ENCODE measurements at regions not wholly inside any gene's neighbourhood (a gene's known extent, or its start where the extent isn't known, plus 50 kb on each side); places are given as distances from the start of the nearest gene placed in this dataset.
"Not testable (repeated sequence)": the region's sequence is repeated elsewhere in the genome, so short reads cannot be mapped to it uniquely, and the experiment has no call there.

GRCh38 chr3:56942523-56942922 lies 117.9 kb upstream of the SPATA12 start:
- no peak for DNase-seq (ENCODE audit: insufficient read length, low spot score)
- FAIRE-seq = no peak
- TF ChIP-seq, protein P1, sequence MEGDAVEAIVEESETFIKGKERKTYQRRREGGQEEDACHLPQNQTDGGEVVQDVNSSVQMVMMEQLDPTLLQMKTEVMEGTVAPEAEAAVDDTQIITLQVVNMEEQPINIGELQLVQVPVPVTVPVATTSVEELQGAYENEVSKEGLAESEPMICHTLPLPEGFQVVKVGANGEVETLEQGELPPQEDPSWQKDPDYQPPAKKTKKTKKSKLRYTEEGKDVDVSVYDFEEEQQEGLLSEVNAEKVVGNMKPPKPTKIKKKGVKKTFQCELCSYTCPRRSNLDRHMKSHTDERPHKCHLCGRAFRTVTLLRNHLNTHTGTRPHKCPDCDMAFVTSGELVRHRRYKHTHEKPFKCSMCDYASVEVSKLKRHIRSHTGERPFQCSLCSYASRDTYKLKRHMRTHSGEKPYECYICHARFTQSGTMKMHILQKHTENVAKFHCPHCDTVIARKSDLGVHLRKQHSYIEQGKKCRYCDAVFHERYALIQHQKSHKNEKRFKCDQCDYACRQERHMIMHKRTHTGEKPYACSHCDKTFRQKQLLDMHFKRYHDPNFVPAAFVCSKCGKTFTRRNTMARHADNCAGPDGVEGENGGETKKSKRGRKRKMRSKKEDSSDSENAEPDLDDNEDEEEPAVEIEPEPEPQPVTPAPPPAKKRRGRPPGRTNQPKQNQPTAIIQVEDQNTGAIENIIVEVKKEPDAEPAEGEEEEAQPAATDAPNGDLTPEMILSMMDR (IDR thresholded peaks at IDR 0.05; ENCODE audit: insufficient read depth, missing control alignments) = no peak

- TF ChIP-seq, protein P1 (IDR thresholded peaks at IDR 0.05; ENCODE audit: insufficient read depth, missing control alignments) = no peak
- DNase-seq (ENCODE audit: insufficient read length, low spot score) = no peak
- FAIRE-seq = no peak
Measured at GRCh38 chr3:56940976-56941375, 119.5 kb upstream of the SPATA12 start.

DNA sequence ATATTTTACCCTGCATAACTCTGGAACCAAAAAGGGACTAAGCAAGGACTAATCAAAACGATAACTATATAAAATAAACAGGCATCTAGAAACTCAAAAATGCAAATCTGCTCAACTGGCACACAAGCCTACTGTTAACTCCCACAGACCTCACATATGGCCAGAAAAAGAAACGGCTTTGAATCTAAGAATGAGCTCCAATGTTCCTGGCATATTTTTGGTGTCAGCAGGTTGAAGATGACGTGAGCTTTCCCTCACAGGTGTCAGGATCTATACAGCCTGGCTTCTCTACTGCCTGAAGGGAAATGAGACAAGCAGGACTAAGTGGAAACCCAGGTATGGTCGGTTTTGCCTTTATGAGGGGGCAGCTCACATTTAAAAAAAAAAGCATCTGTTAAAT lies 120.1 kb upstream of the SPATA12 start:
- DNase-seq (ENCODE audit: insufficient read length, low spot score) (no peak), FAIRE-seq (no peak)
- TF ChIP-seq, protein P1 (IDR thresholded peaks at IDR 0.05; ENCODE audit: insufficient read depth, missing control alignments) = no peak

GRCh38 chr3:56939834-56940233 lies 120.6 kb upstream of the SPATA12 start:
- DNase-seq (ENCODE audit: insufficient read length, low spot score) (no peak), FAIRE-seq (no peak)
- TF ChIP-seq, protein P1 (IDR thresholded peaks at IDR 0.05; ENCODE audit: insufficient read depth, missing control alignments) = no peak

- TF ChIP-seq, protein P1 (IDR thresholded peaks at IDR 0.05; ENCODE audit: insufficient read depth, missing control alignments) = no peak
- FAIRE-seq = no peak
- no peak for DNase-seq (ENCODE audit: insufficient read length, low spot score)
Measured at GRCh38 chr3:56938530-56938929, 121.9 kb upstream of the SPATA12 start.

- no peak for DNase-seq (ENCODE audit: insufficient read length, low spot score)
- no peak for FAIRE-seq
- TF ChIP-seq, protein P1 (IDR thresholded peaks at IDR 0.05; ENCODE audit: insufficient read depth, missing control alignments) = no peak
Measured at GRCh38 chr3:56937580-56937979, 122.9 kb upstream of the SPATA12 start.

DNA sequence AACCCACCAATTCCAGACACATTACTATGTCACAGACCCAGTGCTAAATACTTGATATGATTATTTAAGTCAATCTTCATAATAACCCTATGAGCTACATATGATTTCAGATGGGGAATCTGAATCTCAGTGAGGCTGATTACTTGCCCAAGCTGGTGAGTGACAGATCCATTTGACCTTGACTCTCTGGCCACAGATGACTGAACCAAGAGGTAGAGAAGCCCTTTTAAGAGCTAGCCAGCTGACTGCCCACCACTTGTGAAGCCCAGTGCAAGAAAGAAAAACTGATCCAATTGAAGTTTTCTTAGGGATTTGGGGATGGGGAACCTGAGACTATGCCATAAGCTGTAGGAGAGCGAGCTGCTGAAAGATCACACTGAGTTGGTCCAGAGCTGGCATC lies 124.7 kb upstream of the SPATA12 start:
- TF ChIP-seq, protein P1 (IDR thresholded peaks at IDR 0.05; ENCODE audit: insufficient read depth, missing control alignments) = no peak
- no peak for FAIRE-seq
- DNase-seq (ENCODE audit: insufficient read length, low spot score) = no peak

DNA sequence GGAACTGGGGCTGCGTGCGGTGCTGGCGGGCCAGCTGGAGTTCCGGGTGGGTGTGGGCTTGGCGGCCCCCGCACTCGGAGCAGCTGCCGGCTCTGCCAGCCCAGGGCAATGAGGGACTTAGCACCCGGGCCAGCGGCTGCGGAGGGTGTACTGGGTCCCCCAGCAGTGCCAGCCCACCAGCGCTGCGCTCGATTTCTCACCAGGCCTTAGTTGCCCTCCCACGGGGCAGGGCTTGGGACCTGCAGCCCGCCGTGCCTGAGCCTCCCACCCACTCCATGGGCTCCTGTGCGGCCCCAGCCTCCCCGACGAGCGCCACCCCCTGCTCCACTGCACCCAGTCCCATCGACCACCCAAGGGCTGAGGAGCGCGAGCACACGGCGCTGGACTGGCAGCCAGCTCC lies 126.0 kb upstream of the SPATA12 start:
- DNase-seq (ENCODE audit: insufficient read length, low spot score); FAIRE-seq: not testable (repeated sequence)
